Gastroesophageal sphincter (tissue), 3 donors: ENCODE measurements at regions not wholly inside any gene's neighbourhood (a gene's known extent, or its start where the extent isn't known, plus 50 kb on each side); places are given as distances from the start of the nearest gene placed in this dataset.
"Not testable (repeated sequence)": the region's sequence is repeated elsewhere in the genome, so short reads cannot be mapped to it uniquely, and the experiment has no call there.

Experiments used
- EP300 ChIP-seq: sonication (generic); formaldehyde crosslinking; IDR thresholded peaks from one replicate; pipeline ENCODE4 v1.6.1; 2017; ENCODE audit warnings: antibody characterized with exemption, mild to moderate bottlenecking
- TF ChIP-seq, protein P1 (sequence below), 4 experiments: fragments of 200-600 bp in 2 of 4; fragments of 450-650 bp in 2 of 4; sonication (generic) in 1 of 4; IDR thresholded peaks; one replicate each; pipeline ENCODE4 v1.5.1; 2017 to 2019; ENCODE audit warnings: antibody characterized with exemption in 4 of 4, mild to moderate bottlenecking in 2 of 4, moderate library complexity in 2 of 4

DNA sequence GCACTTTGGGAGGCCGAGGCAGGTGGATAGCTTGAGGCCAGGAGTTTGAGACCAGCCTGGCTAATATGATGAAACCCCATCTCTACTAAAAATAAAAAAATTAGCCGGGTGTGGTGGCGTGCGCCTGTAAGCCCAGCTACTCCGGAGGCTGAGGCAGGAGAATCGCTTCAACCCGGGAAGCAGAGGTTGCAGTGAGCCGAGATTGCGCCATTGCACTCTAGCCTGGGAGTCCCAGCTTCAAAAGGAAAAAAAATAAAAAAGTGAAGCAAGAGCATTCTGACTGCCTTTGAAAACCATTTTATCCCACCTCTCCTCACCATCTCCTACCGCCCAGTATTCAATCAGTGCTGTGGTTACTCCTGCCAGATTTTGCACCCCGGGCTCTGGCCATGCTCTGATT lies 50.5 kb upstream of the AKIRIN2 start:
- TF ChIP-seq, protein P1, sequence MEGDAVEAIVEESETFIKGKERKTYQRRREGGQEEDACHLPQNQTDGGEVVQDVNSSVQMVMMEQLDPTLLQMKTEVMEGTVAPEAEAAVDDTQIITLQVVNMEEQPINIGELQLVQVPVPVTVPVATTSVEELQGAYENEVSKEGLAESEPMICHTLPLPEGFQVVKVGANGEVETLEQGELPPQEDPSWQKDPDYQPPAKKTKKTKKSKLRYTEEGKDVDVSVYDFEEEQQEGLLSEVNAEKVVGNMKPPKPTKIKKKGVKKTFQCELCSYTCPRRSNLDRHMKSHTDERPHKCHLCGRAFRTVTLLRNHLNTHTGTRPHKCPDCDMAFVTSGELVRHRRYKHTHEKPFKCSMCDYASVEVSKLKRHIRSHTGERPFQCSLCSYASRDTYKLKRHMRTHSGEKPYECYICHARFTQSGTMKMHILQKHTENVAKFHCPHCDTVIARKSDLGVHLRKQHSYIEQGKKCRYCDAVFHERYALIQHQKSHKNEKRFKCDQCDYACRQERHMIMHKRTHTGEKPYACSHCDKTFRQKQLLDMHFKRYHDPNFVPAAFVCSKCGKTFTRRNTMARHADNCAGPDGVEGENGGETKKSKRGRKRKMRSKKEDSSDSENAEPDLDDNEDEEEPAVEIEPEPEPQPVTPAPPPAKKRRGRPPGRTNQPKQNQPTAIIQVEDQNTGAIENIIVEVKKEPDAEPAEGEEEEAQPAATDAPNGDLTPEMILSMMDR (IDR thresholded peaks at IDR 0.05): not testable (repeated sequence)
- TF ChIP-seq EP300: not testable (repeated sequence)
